ENCODE measurements at regions not wholly inside any gene's neighbourhood (a gene's known extent, or its start where the extent isn't known, plus 50 kb on each side); places are given as distances from the start of the nearest gene placed in this dataset.

DNA sequence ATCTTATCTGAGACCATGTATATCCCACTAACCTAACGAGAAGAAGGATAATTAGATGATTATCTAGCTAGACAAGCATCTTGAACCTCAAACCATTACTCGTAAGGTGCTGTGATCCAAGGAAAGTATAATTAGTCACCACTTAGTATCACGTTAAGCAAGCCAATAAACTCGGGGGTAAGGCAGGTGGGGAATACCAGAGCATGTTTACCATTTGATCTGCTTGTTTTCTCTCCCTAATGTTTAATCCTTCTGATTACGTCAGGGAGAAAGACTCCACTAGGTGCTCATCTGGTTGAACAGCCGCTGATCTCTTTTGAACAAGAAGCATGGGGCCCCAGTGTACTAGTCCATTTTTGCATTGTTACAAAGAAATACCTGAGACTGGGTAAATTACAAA lies 69.9 kb upstream of the SLC1A1 start:
- no peaks in the 10 kb centered on the region for H3K36me3 ChIP-seq
- intact Hi-C loops (cut with DNase I; ENCODE audit: low total_unique reads), result no loop called here
- TF ChIP-seq POLR2A (IDR thresholded peaks at IDR 0.05) (no peak), POLR2AphosphoS5 (IDR thresholded peaks at IDR 0.05) (no peak), CTCF (IDR thresholded peaks at IDR 0.05) (no peak)
- no peaks in the 10 kb centered on the region for H3K27me3 ChIP-seq
- H3K9me3 ChIP-seq, result no peaks in the 10 kb centered on the region
- H3K4me3 ChIP-seq, result no peak overlapping the region
- no peak for DNase-seq (ENCODE audit: low spot score in 2 of 2)
- no peaks in the 10 kb centered on the region for H3K4me1 ChIP-seq
- no peak overlapping the region for H3K27ac ChIP-seq

- intact Hi-C loops (cut with DNase I; ENCODE audit: low total_unique reads), result no loop called here
- no peak for DNase-seq (ENCODE audit: low spot score in 2 of 2)
- Histone ChIP-seq H3K27ac (no peak overlapping the region), H3K4me1 (no peaks in the 10 kb centered on the region), H3K4me3 (no peak overlapping the region), H3K36me3 (no peaks in the 10 kb centered on the region), H3K27me3 (no peaks in the 10 kb centered on the region), H3K9me3 (no peaks in the 10 kb centered on the region)
- TF ChIP-seq POLR2A (IDR thresholded peaks at IDR 0.05), result no peak
- no peak for TF ChIP-seq CTCF (IDR thresholded peaks at IDR 0.05)
- no peak for TF ChIP-seq POLR2AphosphoS5 (IDR thresholded peaks at IDR 0.05)
Observed at GRCh38 chr9:4417578-4418325, 72.5 kb upstream of the SLC1A1 start.

GRCh38 chr9:4416467-4416866 lies 73.8 kb upstream of the SLC1A1 start:
- no peak for TF ChIP-seq CTCF (IDR thresholded peaks at IDR 0.05)
- TF ChIP-seq POLR2A (IDR thresholded peaks at IDR 0.05), result no peak
- TF ChIP-seq POLR2AphosphoS5 (IDR thresholded peaks at IDR 0.05), result no peak
- intact Hi-C loops (cut with DNase I; ENCODE audit: low total_unique reads), result no loop called here
- H3K4me3 ChIP-seq, result no peak overlapping the region
- DNase-seq (ENCODE audit: low spot score in 2 of 2), result no peak
- no peaks in the 10 kb centered on the region for H3K4me1 ChIP-seq
- H3K36me3 ChIP-seq, result no peaks in the 10 kb centered on the region
- no peaks in the 10 kb centered on the region for H3K9me3 ChIP-seq
- H3K27me3 ChIP-seq, result no peaks in the 10 kb centered on the region
- no peak overlapping the region for H3K27ac ChIP-seq

DNA sequence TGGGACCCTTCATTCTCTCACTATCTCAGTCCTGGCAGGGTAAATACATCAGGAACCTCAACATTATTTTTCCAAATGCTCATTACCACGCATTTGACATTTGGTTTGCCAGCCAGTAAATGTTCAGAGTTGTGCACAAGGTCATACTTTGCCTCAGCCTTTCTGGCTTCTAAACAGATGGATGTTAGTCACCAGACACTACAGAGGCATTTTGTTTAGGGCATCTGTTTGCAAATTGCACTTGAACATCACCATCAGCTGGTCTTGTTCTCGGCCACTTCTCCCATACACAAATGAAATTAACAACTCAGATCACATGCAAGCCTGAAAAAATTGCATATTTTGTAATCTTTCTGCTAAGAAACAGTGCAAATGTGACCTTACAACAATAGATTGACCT lies 75.0 kb upstream of the SLC1A1 start:
- intact Hi-C loops (cut with DNase I; ENCODE audit: low total_unique reads), result no loop called here
- H3K9me3 ChIP-seq, result no peaks in the 10 kb centered on the region
- H3K36me3 ChIP-seq, result no peaks in the 10 kb centered on the region
- no peak overlapping the region for H3K4me3 ChIP-seq
- DNase-seq (ENCODE audit: low spot score in 2 of 2), result no peak
- no peaks in the 10 kb centered on the region for H3K27me3 ChIP-seq
- no peaks in the 10 kb centered on the region for H3K4me1 ChIP-seq
- TF ChIP-seq CTCF (IDR thresholded peaks at IDR 0.05) (no peak), POLR2AphosphoS5 (IDR thresholded peaks at IDR 0.05) (no peak), POLR2A (IDR thresholded peaks at IDR 0.05) (no peak)
- H3K27ac ChIP-seq, result no peak overlapping the region

DNA sequence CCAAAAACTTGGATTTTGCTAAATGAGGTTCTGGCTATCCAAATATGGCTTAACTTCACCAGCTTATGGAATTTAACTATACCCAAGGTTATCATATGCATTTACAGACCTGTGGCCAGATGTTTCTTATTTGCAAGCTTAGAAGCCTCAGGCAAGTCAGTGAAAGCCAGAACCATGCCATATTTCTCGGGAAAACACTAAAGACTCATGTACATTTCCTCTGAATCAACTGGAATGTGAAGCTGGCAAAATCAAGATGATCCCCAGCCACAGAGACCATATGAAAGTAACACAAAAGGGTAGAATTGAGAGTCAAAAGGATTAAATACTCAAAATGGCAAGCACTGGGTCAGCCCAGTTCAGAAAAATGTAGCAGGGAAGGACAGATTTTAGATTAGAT lies 76.4 kb upstream of the SLC1A1 start:
- Histone ChIP-seq H3K27ac (no peak overlapping the region), H3K4me1 (no peaks in the 10 kb centered on the region), H3K27me3 (no peaks in the 10 kb centered on the region), H3K4me3 (no peak overlapping the region), H3K36me3 (no peaks in the 10 kb centered on the region), H3K9me3 (no peaks in the 10 kb centered on the region)
- TF ChIP-seq POLR2A (IDR thresholded peaks at IDR 0.05), result no peak
- TF ChIP-seq CTCF (IDR thresholded peaks at IDR 0.05), result no peak
- TF ChIP-seq POLR2AphosphoS5 (IDR thresholded peaks at IDR 0.05), result no peak
- no peak for DNase-seq (ENCODE audit: low spot score in 2 of 2)
- intact Hi-C loops (cut with DNase I; ENCODE audit: low total_unique reads), result no loop called here
